ENCODE measurements at regions not wholly inside any gene's neighbourhood (a gene's known extent, or its start where the extent isn't known, plus 50 kb on each side); places are given as distances from the start of the nearest gene placed in this dataset.

DNA sequence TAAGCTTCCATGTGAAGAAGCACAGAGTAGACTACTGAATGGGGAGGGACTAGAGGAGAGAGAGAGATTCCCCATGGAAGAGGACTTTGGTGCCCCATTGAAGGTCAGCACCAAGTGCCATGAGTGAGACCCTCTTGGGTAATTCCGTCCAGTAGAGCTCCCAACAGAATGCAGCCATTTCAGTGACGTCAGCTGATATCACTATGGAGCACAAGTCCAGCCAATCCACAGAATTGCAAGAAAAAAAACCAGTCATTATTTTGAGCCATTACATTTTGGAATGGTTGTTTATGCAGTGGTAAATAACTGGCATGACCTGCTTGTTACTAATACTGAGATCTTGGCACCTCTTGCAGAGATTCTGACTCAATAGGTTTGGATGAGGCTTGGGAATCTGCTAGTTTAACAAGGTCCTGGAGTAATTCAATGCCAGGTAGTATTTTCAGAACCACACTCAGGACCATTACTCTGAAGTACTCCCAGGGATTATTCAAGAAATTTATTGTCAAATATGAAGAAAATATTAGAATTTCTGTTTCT, 52.6 kb upstream of the SP8 start:
- H3K27me3 Mint-ChIP-seq (ENCODE audit: low read depth), result peaks cover 1% of the 10 kb centered on the region

DNA sequence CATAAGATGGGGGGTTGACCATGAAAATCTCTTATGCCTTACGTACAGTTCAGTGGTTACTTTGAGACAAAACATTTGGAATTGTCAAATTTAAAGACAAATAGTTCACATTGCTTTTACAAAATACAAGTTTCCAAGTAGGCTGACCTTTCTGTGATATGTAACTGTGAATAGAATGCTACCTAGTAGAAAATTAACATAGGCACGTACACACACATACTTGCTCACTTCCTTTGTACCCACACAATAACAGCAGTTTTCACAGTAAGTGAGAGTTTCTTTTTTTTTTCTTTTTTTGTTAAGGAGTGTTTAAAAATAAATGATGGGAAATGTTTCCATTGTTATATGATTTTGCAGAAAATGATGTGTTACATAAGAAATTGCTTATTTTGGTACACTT, 53.3 kb upstream of the SP8 start:
- Mint-ChIP-seq H3K4me3 (no peak overlapping the region), H3K9me3 (no peaks in the 10 kb centered on the region), H3K36me3 (ENCODE audit: insufficient read depth) (no peaks in the 10 kb centered on the region), H3K27me3 (ENCODE audit: low read depth) (no peaks in the 10 kb centered on the region), H3K4me1 (ENCODE audit: low read depth) (no peaks in the 10 kb centered on the region)
- ATAC-seq, result no peak
- no peak for DNase-seq

More for the DNA sequence above, 52.6 kb upstream of the SP8 start:
- Mint-ChIP-seq H3K36me3 (ENCODE audit: insufficient read depth) (no peaks in the 10 kb centered on the region), H3K9me3 (no peaks in the 10 kb centered on the region), H3K4me1 (ENCODE audit: low read depth) (no peaks in the 10 kb centered on the region), H3K4me3 (no peak overlapping the region)
- DNase-seq, result no peak
- no peak for ATAC-seq

DNA sequence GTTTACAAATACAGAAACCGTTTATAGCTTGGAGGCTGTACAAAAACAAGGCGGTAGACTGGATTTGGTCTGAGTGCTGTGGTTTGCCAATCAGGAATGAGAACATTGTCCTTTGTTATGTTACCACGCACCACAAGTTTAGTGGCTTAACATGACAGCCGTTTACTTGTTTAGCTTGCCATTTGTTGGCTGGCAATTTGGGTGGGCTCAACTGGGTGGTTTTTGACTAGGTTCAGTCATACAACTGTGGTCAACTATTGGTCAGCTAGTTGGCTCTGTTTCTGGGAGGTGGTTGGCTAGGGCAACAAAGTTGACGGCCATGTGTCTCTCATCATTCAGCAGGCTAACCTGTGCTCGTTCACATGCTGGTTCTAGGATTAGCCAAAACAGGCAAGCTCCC, 60.1 kb upstream of the SP8 start:
- DNase-seq, result no peak
- Mint-ChIP-seq H3K36me3 (ENCODE audit: insufficient read depth) (no peaks in the 10 kb centered on the region), H3K9me3 (no peaks in the 10 kb centered on the region), H3K27me3 (ENCODE audit: low read depth) (no peaks in the 10 kb centered on the region), H3K4me3 (no peak overlapping the region), H3K4me1 (ENCODE audit: low read depth) (no peaks in the 10 kb centered on the region)
- no peak for ATAC-seq

DNA sequence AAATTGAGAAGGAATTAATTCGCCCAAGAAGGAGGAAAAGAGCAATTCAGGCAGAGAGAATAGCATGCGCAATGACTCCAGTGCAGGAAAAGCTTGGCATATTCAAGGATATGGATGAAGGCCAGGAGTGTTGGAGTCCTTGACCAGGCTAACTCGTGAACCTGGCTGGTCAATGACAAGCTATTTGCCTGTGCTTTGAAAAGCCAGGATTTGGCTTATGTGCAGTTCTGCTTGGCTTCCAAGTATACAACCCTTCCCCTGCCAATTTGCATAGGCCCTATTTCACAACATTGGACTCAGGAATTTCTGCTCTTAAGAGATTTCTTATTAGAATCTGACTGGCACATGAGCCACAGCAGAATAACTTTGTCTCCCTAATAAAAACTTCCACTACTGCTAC, 72.3 kb upstream of the SP8 start:
- no peaks in the 10 kb centered on the region for H3K36me3 Mint-ChIP-seq (ENCODE audit: insufficient read depth)
- no peaks in the 10 kb centered on the region for H3K27me3 Mint-ChIP-seq (ENCODE audit: low read depth)
- DNase-seq (no peak), ATAC-seq (no peak)
- H3K4me3 Mint-ChIP-seq, result no peak overlapping the region
- no peaks in the 10 kb centered on the region for H3K4me1 Mint-ChIP-seq (ENCODE audit: low read depth)
- no peaks in the 10 kb centered on the region for H3K9me3 Mint-ChIP-seq

DNA sequence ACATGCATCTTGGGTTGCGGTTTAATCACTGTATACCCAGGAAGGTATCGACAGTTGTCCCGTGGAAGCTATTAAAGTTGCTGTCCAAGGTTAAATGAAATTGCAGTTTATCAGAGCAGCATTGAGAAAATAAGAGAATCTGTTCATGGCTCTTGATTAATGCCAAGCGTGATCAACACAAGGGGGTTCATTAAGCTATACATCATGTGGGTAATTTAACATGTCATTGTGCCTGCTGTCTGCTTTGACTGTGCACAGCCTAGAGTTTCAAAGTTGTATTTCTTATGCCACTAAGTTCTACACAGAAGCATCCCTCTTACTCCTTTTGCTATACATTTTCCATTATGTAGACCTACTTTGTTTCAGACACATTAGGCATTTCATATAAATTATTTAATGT, 74.8 kb upstream of the SP8 start:
- Mint-ChIP-seq H3K4me1 (ENCODE audit: low read depth) (no peaks in the 10 kb centered on the region), H3K9me3 (no peaks in the 10 kb centered on the region), H3K36me3 (ENCODE audit: insufficient read depth) (no peaks in the 10 kb centered on the region), H3K27me3 (ENCODE audit: low read depth) (no peaks in the 10 kb centered on the region), H3K4me3 (no peak overlapping the region)
- ATAC-seq, result no peak
- DNase-seq, result no peak

DNA sequence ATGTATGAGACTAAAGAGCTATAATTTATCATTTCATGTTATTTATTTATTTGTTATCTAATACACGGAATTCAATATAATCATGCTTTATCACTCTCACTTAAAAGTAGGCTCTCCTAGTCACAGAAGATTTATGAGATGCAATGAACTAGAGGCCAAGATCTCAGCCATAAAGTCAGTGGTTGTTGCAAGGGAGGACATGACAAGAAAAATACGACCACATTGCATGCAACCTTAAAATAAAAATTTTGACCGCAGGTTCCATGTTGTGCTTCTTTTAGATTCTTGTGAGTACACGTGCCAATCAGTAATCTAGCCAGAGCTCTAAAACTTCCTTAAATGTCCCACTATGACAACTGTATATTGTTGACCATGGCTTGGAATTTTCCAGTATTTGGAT, 75.9 kb upstream of the SP8 start:
- Mint-ChIP-seq H3K4me3 (no peak overlapping the region), H3K4me1 (ENCODE audit: low read depth) (no peaks in the 10 kb centered on the region), H3K9me3 (no peaks in the 10 kb centered on the region), H3K27me3 (ENCODE audit: low read depth) (no peaks in the 10 kb centered on the region), H3K36me3 (ENCODE audit: insufficient read depth) (no peaks in the 10 kb centered on the region)
- ATAC-seq (no peak), DNase-seq (no peak)

DNA sequence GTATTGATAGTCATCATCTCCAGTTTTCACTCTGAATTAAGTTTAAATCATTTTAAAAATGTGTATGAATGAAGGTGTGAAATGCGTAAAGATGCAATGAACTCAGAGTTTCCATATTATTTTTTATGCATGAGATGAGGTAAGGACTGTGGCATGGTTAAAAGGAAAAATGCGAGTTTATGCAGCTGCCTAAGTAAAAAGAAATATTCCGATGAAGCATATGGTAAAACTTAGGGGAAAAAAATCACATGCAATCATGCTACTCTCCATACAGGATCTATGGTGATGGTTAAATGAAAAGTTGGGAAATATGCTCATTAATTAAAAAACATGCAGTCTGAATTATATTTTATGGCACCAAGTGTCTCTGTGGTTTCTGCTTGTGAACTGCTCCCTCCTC, 77.5 kb upstream of the SP8 start:
- no peaks in the 10 kb centered on the region for H3K36me3 Mint-ChIP-seq (ENCODE audit: insufficient read depth)
- no peaks in the 10 kb centered on the region for H3K4me1 Mint-ChIP-seq (ENCODE audit: low read depth)
- DNase-seq (no peak), ATAC-seq (no peak)
- H3K9me3 Mint-ChIP-seq, result no peaks in the 10 kb centered on the region
- H3K4me3 Mint-ChIP-seq, result no peak overlapping the region
- H3K27me3 Mint-ChIP-seq (ENCODE audit: low read depth), result no peaks in the 10 kb centered on the region

DNA sequence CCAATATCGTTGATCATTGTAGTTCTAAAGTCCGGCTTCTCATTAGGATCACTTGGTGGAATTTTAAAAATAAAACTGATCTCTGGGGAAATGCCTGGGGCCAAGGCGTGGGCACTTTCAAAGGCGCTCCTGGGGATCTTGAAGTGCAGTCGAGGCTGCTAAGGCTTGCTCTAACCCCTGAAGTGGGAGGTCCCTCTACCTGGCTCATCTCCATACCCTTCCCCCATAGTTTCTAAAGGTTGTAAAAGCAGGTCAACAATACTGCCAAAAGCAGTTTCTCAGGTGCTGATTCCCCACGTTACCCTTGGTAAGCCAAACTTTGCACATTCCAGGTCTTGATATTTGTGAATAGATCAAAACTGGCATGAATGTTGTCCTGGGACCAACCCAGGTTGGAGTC, 79.0 kb upstream of the SP8 start:
- H3K9me3 Mint-ChIP-seq, result no peaks in the 10 kb centered on the region
- H3K27me3 Mint-ChIP-seq (ENCODE audit: low read depth), result no peaks in the 10 kb centered on the region
- no peak overlapping the region for H3K4me3 Mint-ChIP-seq

DNA sequence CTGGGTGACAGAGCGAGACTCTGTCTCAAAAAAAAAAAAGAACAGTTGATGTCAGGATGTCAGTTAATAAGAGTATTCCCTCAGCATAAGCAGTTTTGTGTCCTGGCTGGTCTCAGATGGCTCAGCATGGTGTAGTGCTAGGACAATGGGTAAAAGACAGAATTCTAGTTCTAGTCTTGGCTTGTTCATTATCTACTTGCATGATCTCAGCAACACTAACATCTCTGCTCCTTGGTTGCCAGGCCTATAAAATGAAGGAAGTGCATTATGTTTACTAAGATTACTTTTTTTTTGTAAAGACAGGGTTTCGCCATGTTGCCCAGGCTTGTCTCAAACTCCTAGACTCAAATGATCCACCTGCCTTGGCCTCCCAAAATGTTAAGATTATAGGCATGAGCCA, 84.3 kb upstream of the SP8 start:
- Mint-ChIP-seq H3K36me3 (ENCODE audit: insufficient read depth) (no peaks in the 10 kb centered on the region), H3K4me1 (ENCODE audit: low read depth) (no peaks in the 10 kb centered on the region), H3K4me3 (no peak overlapping the region), H3K27me3 (ENCODE audit: low read depth) (no peaks in the 10 kb centered on the region), H3K9me3 (no peaks in the 10 kb centered on the region)
- no peak for DNase-seq
- ATAC-seq, result no peak

More for the DNA sequence above, 79.0 kb upstream of the SP8 start:
- Mint-ChIP-seq H3K4me1 (ENCODE audit: low read depth) (no peaks in the 10 kb centered on the region), H3K36me3 (ENCODE audit: insufficient read depth) (no peaks in the 10 kb centered on the region)
- ATAC-seq (no peak), DNase-seq (no peak)

DNA sequence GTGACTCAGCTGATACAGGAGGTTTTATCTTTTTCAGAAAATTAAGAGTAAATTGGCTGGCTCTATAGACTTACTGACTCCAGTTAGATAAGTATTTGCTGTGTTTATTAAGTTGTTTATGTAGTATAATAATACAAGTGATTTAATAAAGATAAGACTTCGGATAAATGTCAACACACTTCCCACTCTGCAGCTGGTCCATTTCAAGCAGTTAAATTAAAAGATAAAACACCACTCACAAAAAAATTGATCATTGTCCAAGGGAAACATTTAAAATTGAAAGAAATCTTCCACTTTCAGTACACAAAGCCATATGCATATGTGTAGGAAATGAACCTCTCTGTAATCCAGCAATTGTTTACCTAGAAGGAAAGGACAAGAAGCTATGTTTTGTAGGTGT, 106.1 kb upstream of the SP8 start:
- Mint-ChIP-seq H3K36me3 (ENCODE audit: insufficient read depth) (no peaks in the 10 kb centered on the region), H3K27me3 (ENCODE audit: low read depth) (peaks cover 2% of the 10 kb centered on the region), H3K9me3 (peaks cover 6% of the 10 kb centered on the region), H3K4me1 (ENCODE audit: low read depth) (no peaks in the 10 kb centered on the region), H3K4me3 (no peak overlapping the region)
- ATAC-seq (no peak), DNase-seq (no peak)

DNA sequence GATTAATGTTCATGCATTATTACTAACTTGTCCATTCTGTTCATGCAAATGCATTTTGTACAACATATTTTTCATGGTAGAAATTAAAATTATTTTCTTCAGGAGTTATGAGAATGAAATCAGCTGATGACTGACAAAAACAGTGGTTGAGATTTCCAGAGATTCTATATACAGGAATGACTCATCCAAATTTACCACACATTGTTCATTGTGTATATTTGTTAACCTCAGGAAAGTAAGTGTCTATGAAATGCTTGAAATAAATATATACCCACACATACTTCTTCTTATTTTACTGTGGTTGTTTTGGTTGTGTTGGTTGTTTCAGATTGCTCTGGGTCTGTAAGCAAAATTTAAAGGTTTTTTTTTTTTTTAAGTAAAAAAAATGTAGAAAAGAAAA, 108.1 kb upstream of the SP8 start:
- Mint-ChIP-seq H3K27me3 (ENCODE audit: low read depth) (no peaks in the 10 kb centered on the region), H3K36me3 (ENCODE audit: insufficient read depth) (no peaks in the 10 kb centered on the region), H3K9me3 (no peaks in the 10 kb centered on the region), H3K4me1 (ENCODE audit: low read depth) (no peaks in the 10 kb centered on the region), H3K4me3 (no peak overlapping the region)
- no peak for DNase-seq
- no peak for ATAC-seq

DNA sequence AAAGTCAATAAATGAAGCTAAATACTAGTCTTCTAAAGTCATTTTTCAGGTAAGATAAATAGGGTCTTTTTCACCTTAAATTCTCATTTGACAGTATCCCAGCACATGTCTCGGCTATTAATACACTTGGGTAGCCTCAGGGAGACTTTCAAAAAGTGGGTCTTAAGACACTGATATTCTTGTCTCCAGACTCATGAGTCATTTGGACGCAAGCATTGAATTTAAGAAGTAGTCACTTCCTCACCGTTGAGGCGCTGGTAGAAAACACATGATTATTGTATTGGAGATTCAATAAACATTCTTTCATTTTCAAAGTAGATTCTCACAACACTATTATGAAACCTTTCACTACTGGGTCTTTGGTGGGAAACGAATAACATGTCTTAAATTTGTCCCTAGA, 108.9 kb upstream of the SP8 start:
- no peak overlapping the region for H3K4me3 Mint-ChIP-seq
- H3K4me1 Mint-ChIP-seq (ENCODE audit: low read depth), result no peaks in the 10 kb centered on the region
- no peaks in the 10 kb centered on the region for H3K36me3 Mint-ChIP-seq (ENCODE audit: insufficient read depth)
- DNase-seq (no peak), ATAC-seq (no peak)
- H3K9me3 Mint-ChIP-seq, result no peaks in the 10 kb centered on the region
- H3K27me3 Mint-ChIP-seq (ENCODE audit: low read depth), result no peaks in the 10 kb centered on the region

DNA sequence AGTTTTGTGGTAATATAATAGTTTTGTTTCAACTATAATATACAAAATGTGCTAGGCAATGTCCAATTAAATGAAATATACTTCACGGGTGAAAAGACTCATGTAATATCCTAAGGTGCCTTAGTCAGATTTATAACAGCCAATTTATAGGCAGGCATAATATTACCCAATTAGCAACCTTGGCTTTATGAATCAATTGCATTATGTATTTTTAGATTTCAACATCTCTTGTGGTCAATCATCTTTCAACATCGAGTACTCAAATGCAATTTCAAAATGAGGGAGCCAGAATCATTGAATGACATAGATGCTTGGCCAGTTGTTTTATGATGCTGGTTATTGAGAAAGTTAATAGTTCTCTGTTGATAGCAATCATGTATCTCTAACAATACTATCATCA, 110.3 kb upstream of the SP8 start:
- no peak for DNase-seq
- Mint-ChIP-seq H3K4me3 (no peak overlapping the region), H3K36me3 (ENCODE audit: insufficient read depth) (no peaks in the 10 kb centered on the region), H3K27me3 (ENCODE audit: low read depth) (no peaks in the 10 kb centered on the region), H3K4me1 (ENCODE audit: low read depth) (no peaks in the 10 kb centered on the region), H3K9me3 (peaks cover 8% of the 10 kb centered on the region)
- no peak for ATAC-seq

DNA sequence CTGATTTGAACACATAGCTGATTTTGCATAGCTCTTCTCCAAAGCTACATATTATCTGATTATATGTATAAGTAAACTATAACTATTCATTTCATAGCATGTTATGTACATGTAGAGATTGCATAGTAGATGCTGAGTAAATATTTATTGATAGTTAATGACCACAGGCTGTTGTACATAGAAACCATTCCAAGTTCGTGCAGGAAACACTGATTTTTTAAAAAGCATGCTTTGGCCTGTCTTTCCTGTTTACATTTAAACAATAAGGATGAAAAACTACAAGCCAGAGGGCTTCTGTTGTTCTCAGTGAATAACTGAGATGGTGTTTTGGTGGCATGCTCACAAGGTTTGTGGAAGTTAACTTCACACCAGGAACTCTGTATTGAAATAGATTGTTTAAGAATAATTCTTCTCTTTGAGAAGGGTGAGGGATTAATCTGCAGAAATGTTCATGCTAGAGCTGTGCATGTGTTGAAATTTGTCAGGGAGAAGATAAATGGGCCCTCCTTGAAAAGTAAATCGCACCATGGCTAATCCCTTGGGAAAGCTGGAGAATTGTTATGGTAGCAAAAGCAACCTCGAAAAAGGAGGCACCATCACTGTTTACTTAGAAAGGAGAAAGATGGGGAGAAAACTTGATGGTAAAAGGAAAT, 120.2 kb upstream of the SP8 start:
- Mint-ChIP-seq H3K36me3 (ENCODE audit: insufficient read depth) (no peaks in the 10 kb centered on the region), H3K27me3 (ENCODE audit: low read depth) (no peaks in the 10 kb centered on the region), H3K4me1 (ENCODE audit: low read depth) (no peaks in the 10 kb centered on the region), H3K4me3 (no peak overlapping the region), H3K9me3 (peaks cover 3% of the 10 kb centered on the region)
- no peak for DNase-seq
- ATAC-seq, result no peak

DNA sequence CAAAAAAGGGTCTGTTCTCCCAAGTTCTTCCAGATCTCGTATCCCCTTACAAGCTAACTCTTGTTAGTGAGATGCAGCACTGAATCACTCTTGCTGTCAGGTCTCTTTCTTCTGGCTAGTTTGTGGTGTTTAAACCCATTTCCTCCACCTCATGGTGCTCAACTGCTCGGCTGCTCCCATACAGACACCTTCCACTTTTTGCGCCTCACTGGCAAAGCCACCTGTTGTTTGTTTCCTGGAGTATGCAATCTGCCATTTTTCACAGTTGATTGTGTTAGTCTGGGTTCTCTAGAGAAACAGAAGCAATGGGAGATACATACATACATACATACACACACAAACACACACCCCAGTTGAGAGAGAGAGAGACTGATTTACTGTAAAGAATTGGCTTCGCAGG, 124.4 kb upstream of the SP8 start:
- Mint-ChIP-seq H3K36me3 (ENCODE audit: insufficient read depth) (no peaks in the 10 kb centered on the region), H3K27me3 (ENCODE audit: low read depth) (no peaks in the 10 kb centered on the region), H3K9me3 (no peaks in the 10 kb centered on the region), H3K4me1 (ENCODE audit: low read depth) (no peaks in the 10 kb centered on the region), H3K4me3 (no peak overlapping the region)
- DNase-seq (no peak), ATAC-seq (no peak)

DNA sequence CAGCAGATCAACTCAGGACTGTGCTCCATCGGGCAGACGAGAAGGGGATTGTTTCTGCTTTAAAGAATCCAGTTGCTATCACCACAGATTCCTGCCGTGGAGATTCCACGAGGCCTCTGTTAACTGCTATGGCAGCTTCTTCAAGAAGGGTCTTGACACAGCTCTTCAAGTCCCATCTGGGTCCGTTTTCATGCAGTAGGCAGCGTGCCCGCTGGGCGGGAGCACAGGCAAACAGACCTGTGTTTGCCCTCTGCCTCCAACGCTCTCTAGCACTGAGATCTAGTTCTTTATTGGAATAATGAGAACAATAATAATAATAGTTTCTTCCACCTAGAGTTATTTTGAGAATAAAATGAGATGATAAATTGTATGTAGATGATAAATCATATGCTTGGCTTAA, 127.2 kb upstream of the SP8 start:
- H3K9me3 Mint-ChIP-seq, result no peaks in the 10 kb centered on the region

More for the DNA sequence above, 127.2 kb upstream of the SP8 start:
- DNase-seq, result no peak
- Mint-ChIP-seq H3K36me3 (ENCODE audit: insufficient read depth) (no peaks in the 10 kb centered on the region), H3K4me3 (no peak overlapping the region), H3K27me3 (ENCODE audit: low read depth) (no peaks in the 10 kb centered on the region), H3K4me1 (ENCODE audit: low read depth) (no peaks in the 10 kb centered on the region)
- no peak for ATAC-seq

Data from activated T-cell treated with anti-CD3 and anti-CD28 coated beads, Interleukin-2, amount 50 U/mL, for 4 hours (primary cell).